GM12891 (cell line): ENCODE measurements at regions not wholly inside any gene's neighbourhood (a gene's known extent, or its start where the extent isn't known, plus 50 kb on each side); places are given as distances from the start of the nearest gene placed in this dataset.

Source experiments
- PAX5 ChIP-seq: IDR thresholded peaks from 2 replicates; pipeline ENCODE4 v1.6.1; 2011; ENCODE audit warnings: low read length, moderate library complexity, mild to moderate bottlenecking; ENCODE audit not compliant: insufficient read depth, severe bottlenecking
- POLR2A ChIP-seq: IDR thresholded peaks from 2 replicates; pipeline ENCODE4 v1.6.1; 2011; ENCODE audit warnings: low read depth, low read length, control low read depth
- POLR2AphosphoS5 ChIP-seq: IDR thresholded peaks from 2 replicates; pipeline ENCODE4 v1.6.1; 2011; ENCODE audit warnings: low read depth, low read length, control low read depth
- POU2F2 ChIP-seq: IDR thresholded peaks from 2 replicates; pipeline ENCODE4 v1.6.1; 2011; ENCODE audit warnings: low read depth, mild to moderate bottlenecking, control low read depth, low read length, moderate library complexity
- SPI1 ChIP-seq: IDR thresholded peaks from 2 replicates; pipeline ENCODE4 v1.6.1; 2011; ENCODE audit warnings: low read depth, low read length, control low read depth
- TAF1 ChIP-seq: IDR thresholded peaks from 2 replicates; pipeline ENCODE4 v1.6.1; 2011; ENCODE audit warnings: low read depth, low read length, control low read depth

- TF ChIP-seq POLR2A (no peak), SPI1 (no peak), POLR2AphosphoS5 (no peak), POU2F2 (no peak), TAF1 (no peak), PAX5 (no peak)
Observed at GRCh38 chr12:113702836-113703235, 231.2 kb upstream of the LHX5 start.
